ENCODE measurements at regions not wholly inside any gene's neighbourhood (a gene's known extent, or its start where the extent isn't known, plus 50 kb on each side); places are given as distances from the start of the nearest gene placed in this dataset.

GRCh38 chr10:130631142-130632096 lies 495.2 kb downstream of the GLRX3 start:
- no peak overlapping the region for H3K27ac ChIP-seq
- no peak overlapping the region for H3K4me3 ChIP-seq (IDR thresholded peaks at IDR 0.05; ENCODE audit: insufficient read depth, low read depth, low read length)
- H3K79me2 ChIP-seq (ENCODE audit: insufficient read depth, low read depth): no peaks in the 10 kb centered on the region
- no peaks in the 10 kb centered on the region for H3K27me3 ChIP-seq (ENCODE audit: insufficient read depth, low read depth)
- no peaks in the 10 kb centered on the region for H3K36me3 ChIP-seq (ENCODE audit: insufficient read depth)
- H3K4me1 ChIP-seq (ENCODE audit: low read depth, poor library complexity, severe bottlenecking): no peaks in the 10 kb centered on the region
- H3K4me2 ChIP-seq: no peak overlapping the region
- no peak for TF ChIP-seq CTCF (conservative IDR thresholded peaks at IDR 0.05; ENCODE audit: low read depth, low read length)
- no peak overlapping the region for H2AFZ ChIP-seq (ENCODE audit: low read depth)
- H4K20me1 ChIP-seq (ENCODE audit: insufficient read depth): no peaks in the 10 kb centered on the region
- H3K9ac ChIP-seq: no peak overlapping the region

GRCh38 chr10:130634816-130635215 lies 498.6 kb downstream of the GLRX3 start:
- Histone ChIP-seq H3K4me3 (IDR thresholded peaks at IDR 0.05; ENCODE audit: insufficient read depth, low read depth, low read length) (no peak overlapping the region), H3K9ac (no peak overlapping the region), H3K79me2 (ENCODE audit: insufficient read depth, low read depth) (no peaks in the 10 kb centered on the region), H3K36me3 (ENCODE audit: insufficient read depth) (no peaks in the 10 kb centered on the region), H3K27me3 (ENCODE audit: insufficient read depth, low read depth) (no peaks in the 10 kb centered on the region), H2AFZ (ENCODE audit: low read depth) (no peak overlapping the region), H3K27ac (no peak overlapping the region), H3K4me1 (ENCODE audit: low read depth, poor library complexity, severe bottlenecking) (no peaks in the 10 kb centered on the region), H3K4me2 (no peak overlapping the region), H4K20me1 (ENCODE audit: insufficient read depth) (no peaks in the 10 kb centered on the region)
- TF ChIP-seq CTCF (conservative IDR thresholded peaks at IDR 0.05; ENCODE audit: low read depth, low read length): no peak

GRCh38 chr10:130635528-130635927 lies 499.3 kb downstream of the GLRX3 start:
- no peak overlapping the region for H3K4me2 ChIP-seq
- no peak overlapping the region for H3K9ac ChIP-seq
- H3K4me3 ChIP-seq (IDR thresholded peaks at IDR 0.05; ENCODE audit: insufficient read depth, low read depth, low read length): no peak overlapping the region
- no peaks in the 10 kb centered on the region for H3K27me3 ChIP-seq (ENCODE audit: insufficient read depth, low read depth)
- no peaks in the 10 kb centered on the region for H3K36me3 ChIP-seq (ENCODE audit: insufficient read depth)
- no peaks in the 10 kb centered on the region for H3K79me2 ChIP-seq (ENCODE audit: insufficient read depth, low read depth)
- H3K27ac ChIP-seq: no peak overlapping the region
- TF ChIP-seq CTCF (conservative IDR thresholded peaks at IDR 0.05; ENCODE audit: low read depth, low read length): no peak
- H3K4me1 ChIP-seq (ENCODE audit: low read depth, poor library complexity, severe bottlenecking): no peaks in the 10 kb centered on the region
- H4K20me1 ChIP-seq (ENCODE audit: insufficient read depth): no peaks in the 10 kb centered on the region
- no peak overlapping the region for H2AFZ ChIP-seq (ENCODE audit: low read depth)

- H3K4me3 ChIP-seq (IDR thresholded peaks at IDR 0.05; ENCODE audit: insufficient read depth, low read depth, low read length): no peak overlapping the region
- no peak overlapping the region for H3K9ac ChIP-seq
- no peak for TF ChIP-seq CTCF (conservative IDR thresholded peaks at IDR 0.05; ENCODE audit: low read depth, low read length)
- H3K4me2 ChIP-seq: no peak overlapping the region
- H3K79me2 ChIP-seq (ENCODE audit: insufficient read depth, low read depth): no peaks in the 10 kb centered on the region
- H3K27me3 ChIP-seq (ENCODE audit: insufficient read depth, low read depth): no peaks in the 10 kb centered on the region
- H2AFZ ChIP-seq (ENCODE audit: low read depth): no peak overlapping the region
- H3K27ac ChIP-seq: no peak overlapping the region
- H4K20me1 ChIP-seq (ENCODE audit: insufficient read depth): no peaks in the 10 kb centered on the region
- no peaks in the 10 kb centered on the region for H3K4me1 ChIP-seq (ENCODE audit: low read depth, poor library complexity, severe bottlenecking)
- no peaks in the 10 kb centered on the region for H3K36me3 ChIP-seq (ENCODE audit: insufficient read depth)
Observed at GRCh38 chr10:130636313-130636930, 500.2 kb downstream of the GLRX3 start.

All from KMS-11 (cell line).